Left colon (tissue), 2 donors: ENCODE measurements at regions not wholly inside any gene's neighbourhood (a gene's known extent, or its start where the extent isn't known, plus 50 kb on each side); places are given as distances from the start of the nearest gene placed in this dataset.

Source experiments
- ATAC-seq: fragments of 200-7000 bp; cut with Tn5 transposase; one replicate; pipeline ENCODE4 v1.9.1; 2020; ENCODE audit warnings: mild to moderate bottlenecking, moderate library complexity
- DNase-seq, 2 donors: peaks; one replicate each; pipeline ENCODE4 v3.0.0-alpha.2; 2020
- intact Hi-C, 2 donors: fragments of 100-400 bp; cut with DNase I in 1 of 2; cut with micrococcal nuclease in 1 of 2; formaldehyde crosslinking; loops; one replicate each; pipeline versions ENCODE4 v1.11.2 to v1.14.0; 2022; cut with DNase I, micrococcal nuclease
- donor health status: DM: no; HTN: no; CAD: no.
- donor health status: DM: yes; HTN: yes; CAD: no.

- intact Hi-C loops: no loop called here
- no peak for ATAC-seq
- DNase-seq: no peak
Observed at GRCh38 chr14:55950135-55950534, 168.1 kb upstream of the PELI2 start.

- ATAC-seq (no peak), DNase-seq (no peak)
- intact Hi-C loops: no loop called here
Observed at GRCh38 chr14:55951341-55952206, 166.6 kb upstream of the PELI2 start.

- DNase-seq: no peak
- no peak for ATAC-seq
Observed at GRCh38 chr14:55954108-55954507, 164.1 kb upstream of the PELI2 start.

GRCh38 chr14:55955175-55955574 lies 163.0 kb upstream of the PELI2 start:
- no peak for DNase-seq
- intact Hi-C loops: no loop called here
- ATAC-seq: no peak

More at GRCh38 chr14:55954108-55954507, 164.1 kb upstream of the PELI2 start:
- intact Hi-C loops: no loop called here

- intact Hi-C loops: no loop called here
- ATAC-seq (no peak), DNase-seq (no peak)
Observed at GRCh38 chr14:55957950-55958349, 160.3 kb upstream of the PELI2 start.

- no peak for ATAC-seq
- DNase-seq: no peak
- intact Hi-C loops: no loop called here
Observed at GRCh38 chr14:55963295-55963694, 154.9 kb upstream of the PELI2 start.

- ATAC-seq: no peak
Observed at GRCh38 chr14:55964091-55964490, 154.1 kb upstream of the PELI2 start.

GRCh38 chr14:55964821-55965220 lies 153.4 kb upstream of the PELI2 start:
- DNase-seq (no peak), ATAC-seq (no peak)
- intact Hi-C loops: no loop called here

More at GRCh38 chr14:55964091-55964490, 154.1 kb upstream of the PELI2 start:
- DNase-seq: no peak
- intact Hi-C loops: no loop called here

GRCh38 chr14:55965851-55966250 lies 152.4 kb upstream of the PELI2 start:
- intact Hi-C loops: no loop called here
- no peak for DNase-seq
- no peak for ATAC-seq

- DNase-seq (no peak), ATAC-seq (no peak)
- intact Hi-C loops: no loop called here
Observed at GRCh38 chr14:55968741-55969140, 149.5 kb upstream of the PELI2 start.

GRCh38 chr14:55973285-55973800 lies 144.9 kb upstream of the PELI2 start:
- ATAC-seq: no peak
- intact Hi-C loops: no loop called here
- DNase-seq: no peak

GRCh38 chr14:55973911-55974630 lies 144.1 kb upstream of the PELI2 start:
- intact Hi-C loops: no loop called here
- DNase-seq (no peak), ATAC-seq (no peak)

- intact Hi-C loops: no loop called here
- ATAC-seq: no peak
- DNase-seq: no peak
Observed at GRCh38 chr14:55975281-55975910, 142.8 kb upstream of the PELI2 start.

GRCh38 chr14:55976219-55976618 lies 142.0 kb upstream of the PELI2 start:
- DNase-seq (peak; percentile 66 to 88), ATAC-seq (peak; percentile 96)
- intact Hi-C loops: no loop called here

- DNase-seq (no peak), ATAC-seq (peak; percentile 79)
- intact Hi-C loops: no loop called here
Observed at GRCh38 chr14:55976655-55977054, 141.6 kb upstream of the PELI2 start.

- no peak for ATAC-seq
- intact Hi-C loops: no loop called here
- DNase-seq: no peak
Observed at GRCh38 chr14:55977392-55978150, 140.6 kb upstream of the PELI2 start.

- DNase-seq: no peak
- intact Hi-C loops: no loop called here
- ATAC-seq: no peak
Observed at GRCh38 chr14:55979096-55979495, 139.1 kb upstream of the PELI2 start.

GRCh38 chr14:55979781-55980180 lies 138.4 kb upstream of the PELI2 start:
- ATAC-seq: no peak
- intact Hi-C loops: no loop called here
- DNase-seq: no peak

GRCh38 chr14:55980970-55981369 lies 137.2 kb upstream of the PELI2 start:
- no peak for ATAC-seq
- intact Hi-C loops: no loop called here

More at GRCh38 chr14:55980970-55981369, 137.2 kb upstream of the PELI2 start:
- no peak for DNase-seq
